MCF 10A (cell line): ENCODE measurements at regions not wholly inside any gene's neighbourhood (a gene's known extent, or its start where the extent isn't known, plus 50 kb on each side); places are given as distances from the start of the nearest gene placed in this dataset.

Experiments
- BruUV-seq: library from RNA; stranded (reverse); fragments of 400-500 nt; replicated peaks from 2 replicates; lab custom pipeline; 2021; lab: Mats Ljungman, UMichigan
- CTCF ChIA-PET: fragments of 300-600 bp; sonication (Branson Sonifier 250); formaldehyde crosslinking; extraction: SDS; loops from one replicate; lab custom pipeline; 2021; ENCODE audit warnings: antibody characterized with exemption, inconsistent platforms; lab: Yijun Ruan, JAX
- POLR2A ChIA-PET: fragments of 300-600, 350-650 bp; sonication (Branson Sonifier 250); formaldehyde crosslinking; extraction: SDS; loops from one replicate; lab custom pipeline; 2020; ENCODE audit warnings: antibody characterized with exemption, inconsistent platforms; lab: Yijun Ruan, JAX
- DNase-seq: peaks from one replicate; pipeline ENCODE4 v3.0.0-alpha.2; 2018; ENCODE audit not compliant: unreplicated experiment
- H3K27ac Mint-ChIP-seq: one replicate; pipeline ENCODE4 v1.8.0; 2022; ENCODE audit warnings: mild to moderate bottlenecking, low read depth, mixed read lengths; ENCODE audit not compliant: unreplicated experiment
- H3K27me3 Mint-ChIP-seq: one replicate; pipeline ENCODE4 v1.8.0; 2022; ENCODE audit warnings: mixed read lengths; ENCODE audit not compliant: insufficient read depth, unreplicated experiment
- H3K36me3 Mint-ChIP-seq: one replicate; pipeline ENCODE4 v1.8.0; 2022; ENCODE audit warnings: mild to moderate bottlenecking, moderate library complexity, mixed read lengths; ENCODE audit not compliant: insufficient read depth, unreplicated experiment
- H3K4me1 Mint-ChIP-seq: one replicate; pipeline ENCODE4 v1.8.0; 2022; ENCODE audit warnings: mixed read lengths; ENCODE audit not compliant: insufficient read depth, unreplicated experiment
- H3K4me3 Mint-ChIP-seq: one replicate; pipeline ENCODE4 v1.8.0; 2022; ENCODE audit warnings: mild to moderate bottlenecking, moderate library complexity, mixed read lengths; ENCODE audit not compliant: unreplicated experiment
- H3K9me3 Mint-ChIP-seq: one replicate; pipeline ENCODE4 v1.8.0; 2022; ENCODE audit warnings: mixed read lengths; ENCODE audit not compliant: unreplicated experiment
- intact Hi-C: fragments of 100-400 bp; cut with micrococcal nuclease; formaldehyde crosslinking; loops from 2 replicates; pipeline ENCODE4 v1.14.1; 2022
- TF ChIP-seq, protein P1 (sequence below): fragments of 200-600 bp; IDR thresholded peaks from one replicate; pipeline ENCODE4 v1.8.0; 2022; ENCODE audit warnings: antibody characterized with exemption, mild to moderate bottlenecking; ENCODE audit not compliant: unreplicated experiment

DNA sequence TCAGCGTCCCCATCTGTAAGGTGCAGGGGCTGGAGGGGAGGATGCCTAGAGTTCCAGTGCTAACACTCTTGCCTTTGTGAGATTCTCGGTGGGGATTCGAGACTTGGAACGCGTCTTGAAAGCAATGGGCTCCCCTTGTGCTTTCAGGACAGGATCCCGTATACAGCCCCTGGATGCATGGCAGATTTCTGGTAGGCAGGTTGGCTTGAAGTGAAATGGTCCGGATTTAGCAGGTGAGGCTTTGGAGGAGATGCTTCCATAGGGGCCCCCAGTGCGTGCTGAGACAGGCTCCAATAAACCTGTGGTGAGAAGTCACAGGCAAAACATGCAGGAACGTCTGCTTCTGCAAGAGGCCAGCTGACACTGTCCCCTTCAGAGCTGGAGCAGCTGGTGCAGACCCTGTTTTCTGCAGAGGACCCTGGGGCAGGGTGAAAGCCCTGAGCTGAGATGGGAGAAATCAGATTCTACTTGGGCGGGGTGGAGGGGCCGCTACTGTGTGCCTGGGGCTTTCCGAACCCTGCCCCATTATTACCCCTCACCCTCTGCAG, 270.4 kb downstream of the PTPRU start:
- H3K9me3 Mint-ChIP-seq: no peaks in the 10 kb centered on the region
- no peaks in the 10 kb centered on the region for H3K4me1 Mint-ChIP-seq
- H3K27me3 Mint-ChIP-seq: peaks cover 84% of the 10 kb centered on the region
- POLR2A ChIA-PET: no interaction called here
- no peaks in the 10 kb centered on the region for H3K36me3 Mint-ChIP-seq
- H3K27ac Mint-ChIP-seq: no peak overlapping the region
- CTCF ChIA-PET: no interaction called here
- DNase-seq: no peak
- intact Hi-C loops: no loop called here
- TF ChIP-seq, protein P1, sequence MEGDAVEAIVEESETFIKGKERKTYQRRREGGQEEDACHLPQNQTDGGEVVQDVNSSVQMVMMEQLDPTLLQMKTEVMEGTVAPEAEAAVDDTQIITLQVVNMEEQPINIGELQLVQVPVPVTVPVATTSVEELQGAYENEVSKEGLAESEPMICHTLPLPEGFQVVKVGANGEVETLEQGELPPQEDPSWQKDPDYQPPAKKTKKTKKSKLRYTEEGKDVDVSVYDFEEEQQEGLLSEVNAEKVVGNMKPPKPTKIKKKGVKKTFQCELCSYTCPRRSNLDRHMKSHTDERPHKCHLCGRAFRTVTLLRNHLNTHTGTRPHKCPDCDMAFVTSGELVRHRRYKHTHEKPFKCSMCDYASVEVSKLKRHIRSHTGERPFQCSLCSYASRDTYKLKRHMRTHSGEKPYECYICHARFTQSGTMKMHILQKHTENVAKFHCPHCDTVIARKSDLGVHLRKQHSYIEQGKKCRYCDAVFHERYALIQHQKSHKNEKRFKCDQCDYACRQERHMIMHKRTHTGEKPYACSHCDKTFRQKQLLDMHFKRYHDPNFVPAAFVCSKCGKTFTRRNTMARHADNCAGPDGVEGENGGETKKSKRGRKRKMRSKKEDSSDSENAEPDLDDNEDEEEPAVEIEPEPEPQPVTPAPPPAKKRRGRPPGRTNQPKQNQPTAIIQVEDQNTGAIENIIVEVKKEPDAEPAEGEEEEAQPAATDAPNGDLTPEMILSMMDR: no peak
- BruUV-seq: no TSS peak
- H3K4me3 Mint-ChIP-seq: no peak overlapping the region

- intact Hi-C loops: no loop called here
- Mint-ChIP-seq H3K4me3 (no peak overlapping the region), H3K36me3 (no peaks in the 10 kb centered on the region), H3K27me3 (peaks cover 74% of the 10 kb centered on the region), H3K4me1 (no peaks in the 10 kb centered on the region), H3K9me3 (no peaks in the 10 kb centered on the region), H3K27ac (no peak overlapping the region)
- BruUV-seq: no TSS peak
- CTCF ChIA-PET: no interaction called here
- TF ChIP-seq, protein P1: no peak
- no peak for DNase-seq
- POLR2A ChIA-PET: no interaction called here
Observed at GRCh38 chr1:29505532-29506220, 269.4 kb downstream of the PTPRU start.

DNA sequence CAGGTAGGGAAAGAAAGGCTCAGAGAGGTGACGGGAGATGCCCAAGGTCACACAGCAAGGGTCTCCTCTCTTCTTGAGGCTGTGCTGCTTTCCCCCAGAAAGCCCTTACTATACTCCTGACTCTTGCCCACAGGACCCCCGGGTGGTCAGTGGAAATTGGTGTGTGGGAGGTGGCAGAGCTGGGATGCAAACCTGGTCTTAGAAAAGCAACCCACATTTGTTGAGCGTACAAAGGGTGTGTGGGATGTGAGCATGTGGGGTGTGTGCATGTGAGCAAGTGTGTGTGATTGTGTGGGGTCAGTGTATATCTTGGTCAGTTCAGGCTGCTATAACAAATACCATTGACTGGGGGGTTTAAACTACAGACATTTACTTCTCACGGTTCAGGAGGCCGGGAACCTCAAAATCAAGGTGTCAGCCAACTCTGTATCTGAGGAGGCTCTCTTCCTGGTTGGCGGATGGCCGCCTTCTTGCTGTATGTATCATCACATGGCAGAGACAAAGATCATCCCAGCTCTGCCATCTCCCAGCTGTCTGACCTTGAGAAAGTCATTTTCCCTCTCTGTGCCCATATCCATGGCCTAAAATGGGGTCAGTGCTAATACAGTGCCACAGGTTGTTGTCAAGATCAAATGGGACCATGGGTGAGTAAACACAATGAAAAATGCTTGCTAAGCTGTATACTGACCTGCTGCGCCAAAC, 268.5 kb downstream of the PTPRU start:
- Mint-ChIP-seq H3K27me3 (peaks cover 65% of the 10 kb centered on the region), H3K4me3 (no peak overlapping the region), H3K36me3 (no peaks in the 10 kb centered on the region), H3K9me3 (no peaks in the 10 kb centered on the region), H3K4me1 (no peaks in the 10 kb centered on the region), H3K27ac (no peak overlapping the region)
- ChIA-PET POLR2A (no interaction called here), CTCF (interaction anchor here (1.2 kb wide), 1 partner anchor 607 kb away, joined by 3 read pairs; no protein-coding TSS in a partner anchor)
- no TSS peak for BruUV-seq
- intact Hi-C loops: no loop called here
- no peak for DNase-seq
- TF ChIP-seq, protein P1: no peak

DNA sequence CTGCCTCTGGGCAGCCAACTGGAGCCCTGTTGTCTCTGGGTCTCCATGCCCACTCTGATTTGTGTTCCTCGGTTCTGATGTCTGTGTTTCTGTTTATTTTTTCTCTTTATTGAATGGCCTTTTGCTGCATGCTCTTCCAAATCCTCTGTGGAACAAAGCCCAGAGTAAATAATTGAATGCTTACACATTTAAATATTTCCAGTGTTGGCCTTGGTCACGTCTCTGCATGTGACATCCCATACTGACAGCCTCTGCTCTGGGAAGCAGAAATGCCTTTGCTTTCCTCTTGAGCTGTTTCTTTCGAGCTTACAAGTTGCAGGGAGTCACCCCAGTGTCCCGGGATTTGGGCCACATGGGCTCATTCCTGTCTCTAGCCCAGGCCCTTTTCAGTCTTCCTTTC, 267.9 kb downstream of the PTPRU start:
- intact Hi-C loops: no loop called here
- no peaks in the 10 kb centered on the region for H3K4me1 Mint-ChIP-seq
- H3K27ac Mint-ChIP-seq: no peak overlapping the region
- H3K9me3 Mint-ChIP-seq: no peaks in the 10 kb centered on the region
- ChIA-PET POLR2A (no interaction called here), CTCF (interaction anchor here (1.2 kb wide), 1 partner anchor 607 kb away, joined by 3 read pairs; no protein-coding TSS in a partner anchor)
- DNase-seq: no peak
- H3K36me3 Mint-ChIP-seq: no peaks in the 10 kb centered on the region
- H3K4me3 Mint-ChIP-seq: no peak overlapping the region
- H3K27me3 Mint-ChIP-seq: peaks cover 60% of the 10 kb centered on the region
- TF ChIP-seq, protein P1: no peak
- BruUV-seq: no TSS peak
